ENCODE measurements at regions not wholly inside any gene's neighbourhood (a gene's known extent, or its start where the extent isn't known, plus 50 kb on each side); places are given as distances from the start of the nearest gene placed in this dataset.

- TF ChIP-seq POLR2AphosphoS5 (IDR thresholded peaks at IDR 0.05; ENCODE audit: low read depth, low read length), result peak; percentile 69; the same call in 1 of the 2 replicates
- no peak for TF ChIP-seq REST (IDR thresholded peaks at IDR 0.05; ENCODE audit: insufficient read depth in 1 of 2, low read depth in 2 of 2, low read length in 2 of 2)
- no peak for TF ChIP-seq TAF1 (IDR thresholded peaks at IDR 0.05; ENCODE audit: borderline replicate concordance, insufficient read depth, low read length)
- TF ChIP-seq FOXP2 (optimal IDR thresholded peaks at IDR 0.05; ENCODE audit: borderline replicate concordance, extremely low read depth, extremely low read length, insufficient read depth), result peak; percentile 57
Measured at GRCh38 chr2:61764035-61764800, 89.6 kb downstream of the FAM161A start.

Data from PFSK-1 (cell line).